Hepatocyte (in vitro differentiated cells): ENCODE measurements at regions not wholly inside any gene's neighbourhood (a gene's known extent, or its start where the extent isn't known, plus 50 kb on each side); places are given as distances from the start of the nearest gene placed in this dataset.

Source experiments
- DNase-seq: peaks from one replicate; pipeline ENCODE4 v3.0.0-alpha.2; 2016; ENCODE audit warnings: low spot score
- H2AFZ ChIP-seq: fragments of 200-600 bp; sonication (generic); 2 replicates; pipeline ENCODE4 v1.6.0; 2016; ENCODE audit warnings: antibody characterized with exemption, mild to moderate bottlenecking
- H3K27ac ChIP-seq: fragments of 200-600 bp; sonication (generic); 2 replicates; pipeline ENCODE4 v1.5.1; 2016; ENCODE audit warnings: mild to moderate bottlenecking
- H3K27me3 ChIP-seq: fragments of 200-600 bp; sonication (generic); 2 replicates; pipeline ENCODE4 v1.6.1; 2016
- H3K36me3 ChIP-seq: fragments of 200-600 bp; sonication (generic); replicated peaks from 2 replicates; pipeline ENCODE4 v1.5.1; 2016; ENCODE audit warnings: low read depth; ENCODE audit not compliant: insufficient read depth
- H3K4me1 ChIP-seq: fragments of 200-600 bp; sonication (generic); 2 replicates; pipeline ENCODE4 v1.5.1; 2016; ENCODE audit warnings: mild to moderate bottlenecking, moderate library complexity; ENCODE audit not compliant: insufficient read depth
- H3K4me2 ChIP-seq: fragments of 200-600 bp; sonication (generic); 2 replicates; pipeline ENCODE4 v1.6.0; 2016
- H3K4me3 ChIP-seq: fragments of 200-600 bp; sonication (generic); 2 replicates; pipeline ENCODE4 v1.5.1; 2016; ENCODE audit warnings: mild to moderate bottlenecking
- H3K79me2 ChIP-seq: fragments of 200-600 bp; sonication (generic); 2 replicates; pipeline ENCODE4 v1.6.0; 2017; ENCODE audit warnings: mild to moderate bottlenecking
- H3K9me2 ChIP-seq: fragments of 200-600 bp; sonication (generic); replicated peaks from 2 replicates; pipeline ENCODE4 v1.6.0; 2017; ENCODE audit warnings: mild to moderate bottlenecking; ENCODE audit not compliant: insufficient read depth
- H3K9me3 ChIP-seq: fragments of 200-600 bp; sonication (generic); 2 replicates; pipeline ENCODE4 v1.5.1; 2016; ENCODE audit warnings: low read depth, mild to moderate bottlenecking
- H4K20me1 ChIP-seq: fragments of 200-600 bp; sonication (generic); 2 replicates; pipeline ENCODE4 v1.6.0; 2016; ENCODE audit warnings: mild to moderate bottlenecking; ENCODE audit not compliant: insufficient read depth, poor library complexity, severe bottlenecking
- CTCF ChIP-seq: fragments of 200-600 bp; sonication (generic); IDR thresholded peaks from 2 replicates; pipeline ENCODE4 v1.5.1; 2016; ENCODE audit warnings: antibody characterized with exemption, mild to moderate bottlenecking; ENCODE audit not compliant: poor library complexity
- EZH2 ChIP-seq: fragments of 200-600 bp; sonication (generic); IDR thresholded peaks from 2 replicates; pipeline ENCODE4 v1.6.1; 2016; ENCODE audit warnings: antibody characterized with exemption, mild to moderate bottlenecking, borderline replicate concordance
- EZH2phosphoT487 ChIP-seq: fragments of 200-600 bp; sonication (generic); IDR thresholded peaks from one replicate; pipeline ENCODE4 v1.6.1; 2018; ENCODE audit warnings: antibody characterized with exemption, mild to moderate bottlenecking, low read depth, moderate library complexity; ENCODE audit not compliant: unreplicated experiment, severe bottlenecking
- WGBS: methylation state at CpG from one replicate; pipeline ENCODE4 v1.1.6; 2016; ENCODE audit warnings: low lambda C conversion rate; ENCODE audit errors: missing lambda C conversion rate; 5-methylcytosine and 5-hydroxymethylcytosine counted together

- Histone ChIP-seq H3K4me2 (no peak overlapping the region), H3K9me3 (no peaks in the 10 kb centered on the region), H4K20me1 (no peaks in the 10 kb centered on the region), H3K27me3 (no peaks in the 10 kb centered on the region), H3K4me3 (no peak overlapping the region), H3K27ac (no peak overlapping the region), H3K79me2 (no peaks in the 10 kb centered on the region), H2AFZ (no peak overlapping the region), H3K36me3 (no peaks in the 10 kb centered on the region), H3K9me2 (no peaks in the 10 kb centered on the region), H3K4me1 (no peaks in the 10 kb centered on the region)
- TF ChIP-seq CTCF (no peak), EZH2phosphoT487 (no peak), EZH2 (no peak)
- 46% methylated on average over 2 of the region's 2 CpGs for WGBS
- DNase-seq: no peak
These were observed 679.5 kb upstream of the IGFBP7 start for GRCh38 chr4:57789666-57790065.

- H4K20me1 ChIP-seq: no peaks in the 10 kb centered on the region
- H3K36me3 ChIP-seq: no peaks in the 10 kb centered on the region
- no peak for DNase-seq
- 77% methylated on average over 2 of the region's 2 CpGs for WGBS
- H3K9me2 ChIP-seq: no peaks in the 10 kb centered on the region
- no peak overlapping the region for H3K4me2 ChIP-seq
- no peaks in the 10 kb centered on the region for H3K4me1 ChIP-seq
- no peak overlapping the region for H3K4me3 ChIP-seq
- no peak overlapping the region for H2AFZ ChIP-seq
- H3K27ac ChIP-seq: no peak overlapping the region
- H3K9me3 ChIP-seq: no peaks in the 10 kb centered on the region
- TF ChIP-seq CTCF: no peak
- no peak for TF ChIP-seq EZH2
- no peak for TF ChIP-seq EZH2phosphoT487
- H3K79me2 ChIP-seq: no peaks in the 10 kb centered on the region
- H3K27me3 ChIP-seq: no peaks in the 10 kb centered on the region
These were observed 667.7 kb upstream of the IGFBP7 start for GRCh38 chr4:57777876-57778275.

- no peaks in the 10 kb centered on the region for H3K9me3 ChIP-seq
- no peak overlapping the region for H3K4me3 ChIP-seq
- no peak for TF ChIP-seq EZH2phosphoT487
- TF ChIP-seq CTCF: no peak
- TF ChIP-seq EZH2: no peak
- no peaks in the 10 kb centered on the region for H3K79me2 ChIP-seq
- H3K27ac ChIP-seq: no peak overlapping the region
- H3K27me3 ChIP-seq: no peaks in the 10 kb centered on the region
- H3K4me2 ChIP-seq: no peak overlapping the region
- H2AFZ ChIP-seq: no peak overlapping the region
- H3K4me1 ChIP-seq: no peaks in the 10 kb centered on the region
- no peaks in the 10 kb centered on the region for H3K9me2 ChIP-seq
- H4K20me1 ChIP-seq: no peaks in the 10 kb centered on the region
- WGBS: 85% methylated on average over 3 of the region's 3 CpGs
- no peak for DNase-seq
- no peaks in the 10 kb centered on the region for H3K36me3 ChIP-seq
These were observed 664.5 kb upstream of the IGFBP7 start for GRCh38 chr4:57774681-57775080.

- Histone ChIP-seq H4K20me1 (no peaks in the 10 kb centered on the region), H2AFZ (no peak overlapping the region), H3K9me3 (no peaks in the 10 kb centered on the region), H3K4me3 (no peak overlapping the region), H3K9me2 (no peaks in the 10 kb centered on the region), H3K27me3 (no peaks in the 10 kb centered on the region), H3K4me2 (no peak overlapping the region), H3K4me1 (no peaks in the 10 kb centered on the region), H3K27ac (no peak overlapping the region), H3K36me3 (no peaks in the 10 kb centered on the region), H3K79me2 (no peaks in the 10 kb centered on the region)
- no peak for DNase-seq
- no peak for TF ChIP-seq EZH2
- no peak for TF ChIP-seq CTCF
- TF ChIP-seq EZH2phosphoT487: no peak
These were observed 664.0 kb upstream of the IGFBP7 start for GRCh38 chr4:57774171-57774570.
